Cardiac fibroblast (primary cell): ENCODE measurements at regions not wholly inside any gene's neighbourhood (a gene's known extent, or its start where the extent isn't known, plus 50 kb on each side); places are given as distances from the start of the nearest gene placed in this dataset.

Experiments used
- DNase-seq, 2 donors: peaks; one replicate each; pipeline versions ENCODE4 v3.0.0 to v3.0.0-alpha.2; 2010; ENCODE audit warnings: low read depth in 2 of 2
- H3K4me3 ChIP-seq, 2 donors: replicated peaks in 1 of 2; 1 replicate in 1 of 2; 2 replicates in 1 of 2; pipeline ENCODE4 v1.5.1; 2011; ENCODE audit warnings: low read depth in 2 of 2, low read length in 2 of 2, mild to moderate bottlenecking in 2 of 2, moderate library complexity in 1 of 2
- TF ChIP-seq, protein P1 (sequence below): IDR thresholded peaks from one replicate; pipeline ENCODE4 v1.5.1; 2011; ENCODE audit warnings: low read depth, mild to moderate bottlenecking, low read length, inconsistent platforms

DNA sequence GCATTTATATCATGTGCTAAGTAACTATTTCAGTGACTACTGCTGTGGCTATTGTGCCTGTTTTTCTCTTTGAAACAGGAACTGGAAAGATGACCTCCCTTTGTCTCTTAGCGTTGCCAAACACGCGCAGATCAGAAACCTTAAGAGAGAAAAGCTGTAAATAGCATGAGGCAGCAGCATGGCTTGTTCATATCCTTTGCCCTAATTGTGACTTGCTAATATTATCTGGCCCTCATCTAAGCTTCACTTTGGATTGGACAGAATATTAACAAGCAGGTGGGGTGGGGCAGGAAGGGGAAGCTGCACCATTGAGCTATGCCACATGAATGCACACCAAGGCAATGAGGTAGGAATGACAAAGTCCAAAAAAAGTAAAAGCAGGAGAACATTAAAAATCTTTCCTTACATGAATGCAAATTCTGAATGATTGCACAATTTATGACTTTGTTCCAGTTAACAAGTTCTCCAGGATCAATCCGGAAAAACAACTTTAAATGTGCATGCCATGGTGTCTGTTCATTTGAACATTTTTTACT lies 128.4 kb downstream of the IRS1 start:
- DNase-seq, result peak; percentile 18 to 24
- TF ChIP-seq, protein P1, sequence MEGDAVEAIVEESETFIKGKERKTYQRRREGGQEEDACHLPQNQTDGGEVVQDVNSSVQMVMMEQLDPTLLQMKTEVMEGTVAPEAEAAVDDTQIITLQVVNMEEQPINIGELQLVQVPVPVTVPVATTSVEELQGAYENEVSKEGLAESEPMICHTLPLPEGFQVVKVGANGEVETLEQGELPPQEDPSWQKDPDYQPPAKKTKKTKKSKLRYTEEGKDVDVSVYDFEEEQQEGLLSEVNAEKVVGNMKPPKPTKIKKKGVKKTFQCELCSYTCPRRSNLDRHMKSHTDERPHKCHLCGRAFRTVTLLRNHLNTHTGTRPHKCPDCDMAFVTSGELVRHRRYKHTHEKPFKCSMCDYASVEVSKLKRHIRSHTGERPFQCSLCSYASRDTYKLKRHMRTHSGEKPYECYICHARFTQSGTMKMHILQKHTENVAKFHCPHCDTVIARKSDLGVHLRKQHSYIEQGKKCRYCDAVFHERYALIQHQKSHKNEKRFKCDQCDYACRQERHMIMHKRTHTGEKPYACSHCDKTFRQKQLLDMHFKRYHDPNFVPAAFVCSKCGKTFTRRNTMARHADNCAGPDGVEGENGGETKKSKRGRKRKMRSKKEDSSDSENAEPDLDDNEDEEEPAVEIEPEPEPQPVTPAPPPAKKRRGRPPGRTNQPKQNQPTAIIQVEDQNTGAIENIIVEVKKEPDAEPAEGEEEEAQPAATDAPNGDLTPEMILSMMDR, result no peak

DNA sequence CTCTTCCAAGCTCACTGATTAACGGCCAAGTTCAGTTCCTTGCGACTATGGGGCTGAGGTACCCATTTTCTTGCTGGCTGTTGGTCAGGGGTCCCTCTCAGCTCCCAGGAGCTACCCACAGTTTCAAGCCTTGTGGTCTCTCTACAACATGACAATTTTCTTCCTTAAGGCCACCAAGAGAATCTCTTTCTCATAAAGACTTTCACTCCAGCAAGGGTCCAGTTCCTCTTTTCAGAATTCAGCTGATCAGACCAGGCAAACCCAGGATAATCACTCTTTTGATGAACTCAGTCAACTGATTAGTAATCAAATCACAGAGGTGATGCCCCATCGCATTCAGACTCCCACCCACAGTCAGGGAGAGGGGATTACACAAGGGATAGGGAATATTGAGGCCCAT lies 129.7 kb downstream of the IRS1 start:
- TF ChIP-seq, protein P1, result no peak
- no peak overlapping the region for H3K4me3 ChIP-seq
- DNase-seq, result no peak

More for the DNA sequence above, 128.4 kb downstream of the IRS1 start:
- no peak overlapping the region for H3K4me3 ChIP-seq

DNA sequence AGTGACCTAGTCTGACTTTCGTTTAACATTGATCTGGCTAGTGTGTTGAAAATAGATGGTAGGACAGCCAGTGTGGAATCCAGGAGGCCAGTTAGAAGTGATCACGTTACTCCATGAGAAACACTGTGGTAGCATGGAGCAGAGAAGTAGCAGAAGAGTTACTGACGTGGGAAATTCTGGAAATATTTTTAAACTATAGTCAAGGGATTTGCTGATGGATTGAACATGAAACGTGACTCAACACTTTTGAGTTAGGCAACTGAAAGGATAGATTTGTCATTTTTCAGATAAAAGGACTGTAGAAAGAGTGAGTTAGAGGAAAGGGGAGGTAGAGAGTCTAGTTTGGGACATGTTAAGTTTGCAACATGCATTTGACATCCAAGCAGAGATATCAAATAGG lies 130.4 kb downstream of the IRS1 start:
- DNase-seq, result peak; percentile 45 to 62
- TF ChIP-seq, protein P1, result no peak
- no peak overlapping the region for H3K4me3 ChIP-seq

DNA sequence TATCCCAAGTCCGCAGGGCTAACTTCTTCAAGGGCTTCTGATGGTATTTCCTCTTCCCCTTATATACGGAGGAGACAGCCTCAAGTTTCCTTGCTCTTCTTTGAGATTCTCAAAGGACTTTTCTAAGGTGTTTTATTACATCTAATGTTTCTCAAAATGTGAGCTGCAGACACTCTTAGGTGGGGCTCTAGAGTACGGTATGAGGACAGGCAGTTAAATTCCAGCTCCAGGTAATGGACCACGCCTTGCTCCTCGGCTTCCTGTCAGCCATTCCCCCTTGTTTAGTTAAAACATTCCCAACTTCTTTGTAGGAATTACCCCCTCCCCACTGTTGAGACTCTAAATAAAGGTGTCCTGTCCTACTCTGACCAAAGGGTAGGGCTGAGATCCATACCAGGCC lies 131.9 kb downstream of the IRS1 start:
- DNase-seq, result no peak
- no peak overlapping the region for H3K4me3 ChIP-seq
- TF ChIP-seq, protein P1, result no peak

DNA sequence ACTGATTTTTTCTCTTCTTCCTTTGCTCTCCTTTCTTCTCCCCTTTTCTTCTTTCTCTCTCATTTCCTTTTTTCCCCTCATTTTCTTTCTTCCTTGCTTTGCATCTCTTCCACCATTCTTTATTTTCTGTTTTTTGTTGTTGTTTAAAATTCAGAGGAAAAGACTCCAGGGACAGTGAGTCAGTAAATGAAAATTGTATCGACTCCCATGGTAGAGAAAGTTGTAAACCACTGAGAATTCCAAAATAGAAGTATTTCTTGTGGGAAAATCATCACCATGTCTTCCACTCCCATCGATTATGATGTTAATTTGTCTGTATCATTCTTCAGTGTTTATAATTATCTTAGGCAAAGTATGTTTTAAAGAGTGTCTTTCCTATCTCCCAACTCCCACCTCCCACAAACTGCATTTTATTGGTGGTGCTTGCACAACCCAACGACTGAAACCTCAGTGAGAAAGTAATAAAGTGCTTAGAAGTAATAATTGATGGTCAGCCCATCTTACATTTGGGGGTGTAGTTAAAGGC lies 134.3 kb downstream of the IRS1 start:
- TF ChIP-seq, protein P1, result no peak
- H3K4me3 ChIP-seq, result no peak overlapping the region
- DNase-seq, result peak in 1 of 2 donors; percentile 53

DNA sequence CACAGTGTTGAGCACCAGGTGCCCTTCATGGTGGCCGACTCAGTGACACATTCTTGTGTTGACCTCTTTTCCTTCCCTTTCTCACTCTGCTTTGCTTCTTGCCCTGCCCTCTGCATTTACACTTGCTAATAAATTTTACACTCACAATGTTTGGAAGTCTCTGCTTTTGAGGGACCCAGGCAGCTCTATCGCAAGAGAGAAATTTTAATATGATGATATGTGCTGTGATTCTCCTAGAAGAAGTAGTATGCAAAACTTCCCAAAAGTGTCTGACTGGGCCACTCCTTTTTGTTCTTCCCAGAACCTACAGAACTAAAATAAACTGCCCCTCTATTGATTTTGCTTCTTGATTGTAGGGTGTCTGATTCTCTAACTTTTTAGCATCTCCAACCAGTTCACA lies 135.0 kb downstream of the IRS1 start:
- TF ChIP-seq, protein P1, result no peak
- H3K4me3 ChIP-seq, result no peak overlapping the region
- DNase-seq, result no peak

DNA sequence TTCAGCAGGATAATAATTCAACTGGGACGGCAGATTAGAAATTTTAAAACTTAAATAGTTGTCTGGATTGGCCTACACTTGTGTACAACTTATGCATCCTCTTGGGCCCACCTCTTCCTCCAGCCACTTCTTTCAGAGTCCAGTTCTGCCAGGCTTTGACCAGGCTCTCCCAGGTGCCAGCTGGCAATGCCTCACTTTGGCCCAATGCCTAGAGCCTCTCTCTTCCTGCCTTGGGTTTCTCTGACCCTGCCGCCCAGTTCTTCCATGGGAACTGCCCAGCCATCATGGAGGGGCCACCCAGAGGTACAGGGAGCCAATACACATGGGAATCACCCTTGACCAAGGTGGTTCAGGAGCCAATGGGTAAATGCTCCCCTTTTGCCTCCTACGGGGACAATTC lies 135.5 kb downstream of the IRS1 start:
- peak in 1 of 2 donors; percentile 29 for DNase-seq
- no peak overlapping the region for H3K4me3 ChIP-seq

More for the DNA sequence above, 135.5 kb downstream of the IRS1 start:
- TF ChIP-seq, protein P1, result no peak
